ENCODE measurements at regions not wholly inside any gene's neighbourhood (a gene's known extent, or its start where the extent isn't known, plus 50 kb on each side); places are given as distances from the start of the nearest gene placed in this dataset.

DNA sequence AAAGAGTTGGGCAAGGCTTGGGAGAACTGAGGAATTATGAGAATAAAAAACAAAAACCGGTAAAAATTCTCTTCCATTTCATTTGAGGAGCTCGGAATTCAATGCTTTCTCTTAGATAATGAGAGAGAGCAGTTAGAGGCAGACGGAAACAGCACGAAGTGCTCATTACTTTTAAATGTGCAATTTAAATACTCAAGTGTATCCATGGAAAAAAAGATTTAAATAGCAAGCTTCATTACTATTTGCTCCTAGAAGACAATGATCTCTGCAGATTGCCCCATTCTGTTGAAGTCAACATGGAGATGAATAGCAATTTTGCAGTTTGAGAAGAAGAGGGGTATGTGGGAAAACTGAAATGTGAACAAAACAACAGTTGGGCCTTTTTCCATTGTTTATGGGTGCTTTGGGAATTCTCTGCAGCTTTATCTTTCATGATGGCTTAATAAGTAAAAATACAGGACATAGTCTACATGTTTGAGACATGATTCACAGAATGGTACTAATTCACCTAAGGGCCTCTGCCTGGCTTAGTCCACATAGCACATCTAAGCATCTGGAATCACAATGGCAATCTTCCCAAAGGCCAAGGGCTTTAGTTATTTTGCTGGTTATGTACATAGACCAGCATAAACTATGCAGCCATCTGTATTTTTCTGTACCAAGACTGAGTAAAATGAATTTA, 512.7 kb upstream of the FAT1 start:
- Histone ChIP-seq H3K4me3 (ENCODE audit: severe bottlenecking) (no peak overlapping the region), H3K9me3 (ENCODE audit: severe bottlenecking) (no peaks in the 10 kb centered on the region), H3K27ac (ENCODE audit: poor library complexity, severe bottlenecking) (peak overlapping the region; percentile 23), H3K27me3 (ENCODE audit: insufficient read depth, poor library complexity, severe bottlenecking) (no peaks in the 10 kb centered on the region), H3K4me1 (ENCODE audit: insufficient read depth, poor library complexity, severe bottlenecking) (peaks cover 27% of the 10 kb centered on the region), H3K36me3 (ENCODE audit: low read depth) (no peaks in the 10 kb centered on the region)
- DNase-seq (ENCODE audit: low spot score) (no peak), ATAC-seq (ENCODE audit: low read depth) (peak; percentile 93)
- TF ChIP-seq, protein P1, sequence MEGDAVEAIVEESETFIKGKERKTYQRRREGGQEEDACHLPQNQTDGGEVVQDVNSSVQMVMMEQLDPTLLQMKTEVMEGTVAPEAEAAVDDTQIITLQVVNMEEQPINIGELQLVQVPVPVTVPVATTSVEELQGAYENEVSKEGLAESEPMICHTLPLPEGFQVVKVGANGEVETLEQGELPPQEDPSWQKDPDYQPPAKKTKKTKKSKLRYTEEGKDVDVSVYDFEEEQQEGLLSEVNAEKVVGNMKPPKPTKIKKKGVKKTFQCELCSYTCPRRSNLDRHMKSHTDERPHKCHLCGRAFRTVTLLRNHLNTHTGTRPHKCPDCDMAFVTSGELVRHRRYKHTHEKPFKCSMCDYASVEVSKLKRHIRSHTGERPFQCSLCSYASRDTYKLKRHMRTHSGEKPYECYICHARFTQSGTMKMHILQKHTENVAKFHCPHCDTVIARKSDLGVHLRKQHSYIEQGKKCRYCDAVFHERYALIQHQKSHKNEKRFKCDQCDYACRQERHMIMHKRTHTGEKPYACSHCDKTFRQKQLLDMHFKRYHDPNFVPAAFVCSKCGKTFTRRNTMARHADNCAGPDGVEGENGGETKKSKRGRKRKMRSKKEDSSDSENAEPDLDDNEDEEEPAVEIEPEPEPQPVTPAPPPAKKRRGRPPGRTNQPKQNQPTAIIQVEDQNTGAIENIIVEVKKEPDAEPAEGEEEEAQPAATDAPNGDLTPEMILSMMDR (IDR thresholded peaks at IDR 0.05; ENCODE audit: poor library complexity, severe bottlenecking), result no peak

DNA sequence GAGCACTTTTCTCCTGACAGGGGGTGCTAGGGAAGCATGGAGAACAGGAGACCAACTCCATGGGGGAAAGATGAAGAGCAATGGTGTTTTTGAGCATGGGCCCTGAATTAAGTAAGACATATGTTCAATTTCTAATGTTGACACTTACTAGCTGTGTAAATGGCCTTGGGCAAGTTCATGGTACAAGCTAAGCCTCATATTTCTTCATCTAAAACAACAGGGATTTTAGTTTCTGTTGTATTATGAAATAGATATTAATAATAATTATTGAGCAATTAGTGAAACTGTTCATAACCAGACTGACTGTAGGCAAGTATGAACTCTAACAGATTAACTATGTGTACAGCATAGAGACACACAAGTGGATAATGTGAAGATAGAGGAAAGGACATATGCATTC, 515.0 kb upstream of the FAT1 start:
- ATAC-seq (ENCODE audit: low read depth), result peak; percentile 21; the same call in 1 of the 3 replicates
- no peaks in the 10 kb centered on the region for H3K36me3 ChIP-seq (ENCODE audit: low read depth)
- DNase-seq (ENCODE audit: low spot score), result no peak
- H3K9me3 ChIP-seq (ENCODE audit: severe bottlenecking), result no peaks in the 10 kb centered on the region
- TF ChIP-seq, protein P1 (IDR thresholded peaks at IDR 0.05; ENCODE audit: poor library complexity, severe bottlenecking), result no peak
- peaks cover 15% of the 10 kb centered on the region for H3K4me1 ChIP-seq (ENCODE audit: insufficient read depth, poor library complexity, severe bottlenecking)
- no peaks in the 10 kb centered on the region for H3K27me3 ChIP-seq (ENCODE audit: insufficient read depth, poor library complexity, severe bottlenecking)
- H3K27ac ChIP-seq (ENCODE audit: poor library complexity, severe bottlenecking), result no peak overlapping the region
- no peak overlapping the region for H3K4me3 ChIP-seq (ENCODE audit: severe bottlenecking)

DNA sequence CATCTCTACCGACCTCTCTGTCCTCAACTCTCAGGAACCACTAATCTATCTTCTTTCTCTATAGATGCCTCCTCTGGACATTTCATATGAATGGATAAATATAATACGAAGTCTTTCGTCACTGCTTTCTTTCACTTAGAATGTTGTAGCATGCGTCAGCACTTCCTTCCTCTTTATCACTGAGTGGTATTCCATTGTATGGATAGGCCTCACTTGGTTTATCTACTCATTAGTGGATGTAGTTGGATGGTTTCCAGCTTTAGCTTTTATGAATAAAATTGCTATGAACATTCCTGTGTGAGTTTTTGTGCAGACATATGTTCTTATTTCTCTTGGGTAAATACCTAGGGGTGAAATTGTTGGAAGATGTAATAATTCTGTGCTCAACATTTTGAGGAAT, 528.2 kb upstream of the FAT1 start:
- Histone ChIP-seq H3K27me3 (ENCODE audit: insufficient read depth, poor library complexity, severe bottlenecking) (no peaks in the 10 kb centered on the region), H3K36me3 (ENCODE audit: low read depth) (no peaks in the 10 kb centered on the region), H3K27ac (ENCODE audit: poor library complexity, severe bottlenecking) (peak overlapping the region; percentile 27), H3K4me1 (ENCODE audit: insufficient read depth, poor library complexity, severe bottlenecking) (no peaks in the 10 kb centered on the region), H3K4me3 (ENCODE audit: severe bottlenecking) (no peak overlapping the region), H3K9me3 (ENCODE audit: severe bottlenecking) (no peaks in the 10 kb centered on the region)
- TF ChIP-seq, protein P1 (IDR thresholded peaks at IDR 0.05; ENCODE audit: poor library complexity, severe bottlenecking), result no peak
- no peak for DNase-seq (ENCODE audit: low spot score)
- ATAC-seq (ENCODE audit: low read depth), result peak; percentile 66; the same call in 2 of the 3 replicates

DNA sequence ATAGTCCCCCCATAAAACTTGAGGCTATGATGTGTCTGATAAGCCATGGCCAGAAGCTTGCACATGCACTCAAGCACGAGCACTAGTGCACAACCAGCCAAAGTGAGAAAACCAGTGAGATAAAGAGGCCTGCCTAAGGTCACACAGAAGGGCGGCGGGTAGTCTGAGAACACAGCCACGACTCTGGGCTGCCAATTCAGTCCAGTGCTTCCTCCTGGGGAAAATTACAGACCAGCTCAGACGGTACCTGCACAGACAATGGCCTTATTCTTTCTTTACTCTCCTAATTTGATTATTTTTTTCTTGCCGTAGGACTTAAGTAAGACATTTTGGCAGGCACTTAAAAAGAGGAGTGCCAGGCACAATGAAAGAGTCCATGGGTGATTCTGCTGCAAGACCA, 533.2 kb upstream of the FAT1 start:
- TF ChIP-seq, protein P1 (IDR thresholded peaks at IDR 0.05; ENCODE audit: poor library complexity, severe bottlenecking), result no peak
- no peaks in the 10 kb centered on the region for H3K27me3 ChIP-seq (ENCODE audit: insufficient read depth, poor library complexity, severe bottlenecking)
- no peak for ATAC-seq (ENCODE audit: low read depth)

DNA sequence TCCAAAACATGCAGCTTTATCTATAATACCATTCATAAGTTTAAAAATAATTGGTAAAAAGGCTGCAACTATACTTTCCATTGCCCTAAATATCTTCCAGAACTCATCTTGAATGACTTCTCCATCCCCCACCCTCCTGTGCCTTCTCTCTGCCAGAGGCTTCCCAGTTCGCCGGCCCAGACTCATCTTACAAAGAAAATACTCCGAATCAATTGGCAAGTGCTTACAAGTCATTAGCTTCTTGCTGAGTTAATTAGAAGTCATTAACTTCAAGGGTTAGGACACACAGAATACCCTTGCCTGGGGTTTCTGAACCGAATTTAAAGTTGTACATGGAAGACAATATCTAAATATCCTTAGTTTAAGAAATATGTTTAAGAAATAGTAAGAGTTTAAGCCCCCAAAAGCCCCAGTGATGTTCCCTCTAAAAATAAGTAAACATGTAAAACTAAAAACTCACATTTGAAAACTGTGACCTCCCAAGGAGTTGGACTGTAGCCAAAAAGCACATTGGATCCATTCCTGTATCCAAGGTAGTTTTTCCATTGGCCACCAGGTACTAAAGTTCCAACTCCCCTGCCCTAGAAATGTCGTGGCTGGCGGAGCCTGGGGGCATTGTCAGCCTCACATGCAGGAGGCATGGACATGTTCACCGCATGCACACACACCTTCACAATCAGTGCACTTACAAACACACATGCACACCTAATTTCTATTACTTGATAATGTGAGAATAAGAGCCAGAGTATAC, 535.2 kb upstream of the FAT1 start:
- no peak overlapping the region for H3K27ac ChIP-seq (ENCODE audit: poor library complexity, severe bottlenecking)
- DNase-seq (ENCODE audit: low spot score), result no peak
- no peaks in the 10 kb centered on the region for H3K36me3 ChIP-seq (ENCODE audit: low read depth)
- H3K9me3 ChIP-seq (ENCODE audit: severe bottlenecking), result no peaks in the 10 kb centered on the region
- ATAC-seq (ENCODE audit: low read depth), result no peak
- H3K4me1 ChIP-seq (ENCODE audit: insufficient read depth, poor library complexity, severe bottlenecking), result no peaks in the 10 kb centered on the region
- no peaks in the 10 kb centered on the region for H3K27me3 ChIP-seq (ENCODE audit: insufficient read depth, poor library complexity, severe bottlenecking)
- H3K4me3 ChIP-seq (ENCODE audit: severe bottlenecking), result no peak overlapping the region
- TF ChIP-seq, protein P1 (IDR thresholded peaks at IDR 0.05; ENCODE audit: poor library complexity, severe bottlenecking), result no peak

More for the DNA sequence above, 533.2 kb upstream of the FAT1 start:
- no peak overlapping the region for H3K27ac ChIP-seq (ENCODE audit: poor library complexity, severe bottlenecking)
- H3K4me1 ChIP-seq (ENCODE audit: insufficient read depth, poor library complexity, severe bottlenecking), result no peaks in the 10 kb centered on the region
- H3K36me3 ChIP-seq (ENCODE audit: low read depth), result no peaks in the 10 kb centered on the region
- no peak for DNase-seq (ENCODE audit: low spot score)
- H3K4me3 ChIP-seq (ENCODE audit: severe bottlenecking), result no peak overlapping the region
- H3K9me3 ChIP-seq (ENCODE audit: severe bottlenecking), result no peaks in the 10 kb centered on the region

Measured in RWPE2 (cell line).